ENCODE measurements at regions not wholly inside any gene's neighbourhood (a gene's known extent, or its start where the extent isn't known, plus 50 kb on each side); places are given as distances from the start of the nearest gene placed in this dataset.

- TF ChIP-seq POLR2A (IDR thresholded peaks at IDR 0.05; ENCODE audit: extremely low read depth, insufficient read length) = no peak
- TF ChIP-seq MAX (IDR thresholded peaks at IDR 0.05; ENCODE audit: low read depth, low read length) = no peak
- TF ChIP-seq CTCF (IDR thresholded peaks at IDR 0.05; ENCODE audit: low read depth, low read length) = no peak
- TF ChIP-seq MYC (IDR thresholded peaks at IDR 0.05; ENCODE audit: low read depth, low read length) = no peak
- DNase-seq (ENCODE audit: low read depth) = no peak
- no peak overlapping the region for H3K4me3 ChIP-seq (ENCODE audit: low read depth, low read length)
These were observed 338.5 kb upstream of the PPP2R3A start for GRCh38 chr3:135627057-135627456.

- no peak for DNase-seq (ENCODE audit: low read depth)
- TF ChIP-seq POLR2A (IDR thresholded peaks at IDR 0.05; ENCODE audit: extremely low read depth, insufficient read length) (no peak), CTCF (IDR thresholded peaks at IDR 0.05; ENCODE audit: low read depth, low read length) (no peak), MYC (IDR thresholded peaks at IDR 0.05; ENCODE audit: low read depth, low read length) (no peak), MAX (IDR thresholded peaks at IDR 0.05; ENCODE audit: low read depth, low read length) (no peak)
- no peak overlapping the region for H3K4me3 ChIP-seq (ENCODE audit: low read depth, low read length)
These were observed 335.7 kb upstream of the PPP2R3A start for GRCh38 chr3:135629701-135630408.

- no peak for DNase-seq (ENCODE audit: low read depth)
- H3K4me3 ChIP-seq (ENCODE audit: low read depth, low read length) = no peak overlapping the region
- TF ChIP-seq MAX (IDR thresholded peaks at IDR 0.05; ENCODE audit: low read depth, low read length) = no peak
- TF ChIP-seq MYC (IDR thresholded peaks at IDR 0.05; ENCODE audit: low read depth, low read length) = no peak
- no peak for TF ChIP-seq CTCF (IDR thresholded peaks at IDR 0.05; ENCODE audit: low read depth, low read length)
- TF ChIP-seq POLR2A (IDR thresholded peaks at IDR 0.05; ENCODE audit: extremely low read depth, insufficient read length) = no peak
These were observed 332.9 kb upstream of the PPP2R3A start for GRCh38 chr3:135632556-135633065.

GRCh38 chr3:135633078-135633477 lies 332.4 kb upstream of the PPP2R3A start:
- DNase-seq (ENCODE audit: low read depth) = no peak
- H3K4me3 ChIP-seq (ENCODE audit: low read depth, low read length) = no peak overlapping the region
- TF ChIP-seq MAX (IDR thresholded peaks at IDR 0.05; ENCODE audit: low read depth, low read length) (no peak), POLR2A (IDR thresholded peaks at IDR 0.05; ENCODE audit: extremely low read depth, insufficient read length) (no peak), MYC (IDR thresholded peaks at IDR 0.05; ENCODE audit: low read depth, low read length) (no peak), CTCF (IDR thresholded peaks at IDR 0.05; ENCODE audit: low read depth, low read length) (no peak)

GRCh38 chr3:135636596-135636995 lies 328.9 kb upstream of the PPP2R3A start:
- H3K4me3 ChIP-seq (ENCODE audit: low read depth, low read length) = no peak overlapping the region
- DNase-seq (ENCODE audit: low read depth) = no peak
- TF ChIP-seq CTCF (IDR thresholded peaks at IDR 0.05; ENCODE audit: low read depth, low read length) (no peak), MYC (IDR thresholded peaks at IDR 0.05; ENCODE audit: low read depth, low read length) (no peak), MAX (IDR thresholded peaks at IDR 0.05; ENCODE audit: low read depth, low read length) (no peak), POLR2A (IDR thresholded peaks at IDR 0.05; ENCODE audit: extremely low read depth, insufficient read length) (no peak)
